GM23248 (cell line): ENCODE measurements at regions not wholly inside any gene's neighbourhood (a gene's known extent, or its start where the extent isn't known, plus 50 kb on each side); places are given as distances from the start of the nearest gene placed in this dataset.

Experiments used
- DNase-seq: peaks from one replicate; pipeline ENCODE4 v3.0.0-alpha.2; 2015
- H2AFZ ChIP-seq: fragments of 200-600 bp; sonication (generic); 2 replicates; pipeline ENCODE4 v1.6.1; 2016; ENCODE audit warnings: antibody characterized with exemption
- H3F3A ChIP-seq: fragments of 200-600 bp; sonication (generic); 2 replicates; pipeline ENCODE4 v1.6.1; 2016; ENCODE audit warnings: mild to moderate bottlenecking, antibody characterized with exemption, mixed run types; ENCODE audit not compliant: insufficient read depth
- H3K27ac ChIP-seq: fragments of 200-600 bp; sonication (generic); 2 replicates; pipeline ENCODE4 v1.5.1; 2016; ENCODE audit warnings: mild to moderate bottlenecking
- H3K27me3 ChIP-seq: fragments of 200-600 bp; sonication (generic); replicated peaks from 2 replicates; pipeline ENCODE4 v1.6.1; 2016; ENCODE audit warnings: mild to moderate bottlenecking; ENCODE audit not compliant: insufficient read depth
- H3K36me3 ChIP-seq: fragments of 200-600 bp; sonication (generic); 2 replicates; pipeline ENCODE4 v1.6.1; 2016; ENCODE audit warnings: low read depth, mild to moderate bottlenecking
- H3K4me1 ChIP-seq: fragments of 200-600 bp; sonication (generic); 2 replicates; pipeline ENCODE4 v1.6.1; 2016; ENCODE audit warnings: mild to moderate bottlenecking; ENCODE audit not compliant: insufficient read depth
- H3K4me2 ChIP-seq: fragments of 200-600 bp; sonication (generic); one replicate; pipeline ENCODE4 v1.6.1; 2016; ENCODE audit warnings: mild to moderate bottlenecking; ENCODE audit not compliant: unreplicated experiment
- H3K4me3 ChIP-seq: fragments of 200-600 bp; sonication (generic); 2 replicates; pipeline ENCODE4 v1.5.1; 2016; ENCODE audit warnings: mild to moderate bottlenecking
- H3K79me2 ChIP-seq: fragments of 200-600 bp; sonication (generic); 2 replicates; pipeline ENCODE4 v1.6.1; 2016; ENCODE audit warnings: mild to moderate bottlenecking; ENCODE audit not compliant: insufficient read depth
- H3K9ac ChIP-seq: fragments of 200-600 bp; sonication (generic); 2 replicates; pipeline ENCODE4 v1.6.1; 2016; ENCODE audit warnings: mild to moderate bottlenecking
- H3K9me2 ChIP-seq: fragments of 200-600 bp; sonication (generic); 2 replicates; pipeline ENCODE4 v1.6.1; 2016; ENCODE audit warnings: mixed run types, mild to moderate bottlenecking, moderate library complexity; ENCODE audit not compliant: insufficient read depth
- H3K9me3 ChIP-seq: fragments of 200-600 bp; sonication (generic); one replicate; pipeline ENCODE4 v1.6.1; 2017; ENCODE audit warnings: low read depth
- H4K20me1 ChIP-seq: fragments of 200-600 bp; sonication (generic); 2 replicates; pipeline ENCODE4 v1.6.0; 2016; ENCODE audit not compliant: insufficient read depth
- EZH2 ChIP-seq: fragments of 200-600 bp; sonication (generic); IDR thresholded peaks from 2 replicates; pipeline ENCODE4 v1.6.1; 2018; ENCODE audit warnings: antibody characterized with exemption, mild to moderate bottlenecking; ENCODE audit not compliant: insufficient read depth, poor library complexity, severe bottlenecking
- EZH2phosphoT487 ChIP-seq: fragments of 200-600 bp; sonication (generic); IDR thresholded peaks from 2 replicates; pipeline ENCODE4 v1.6.1; 2018; ENCODE audit warnings: antibody characterized with exemption, moderate library complexity, mild to moderate bottlenecking, low read depth; ENCODE audit not compliant: insufficient read depth
- WGBS, 2 experiments: methylation state at CpG; one replicate each; pipeline ENCODE4 v1.1.6; 2015 to 2017; ENCODE audit warnings: low lambda C conversion rate in 2 of 2, low coverage in 1 of 2; ENCODE audit errors: missing lambda C conversion rate in 2 of 2; 5-methylcytosine and 5-hydroxymethylcytosine counted together
- in situ Hi-C: fragments of 300-500 bp; cut with MboI; formaldehyde crosslinking; loops from 2 replicates; pipeline ENCODE4 v1.15.0; 2020

DNA sequence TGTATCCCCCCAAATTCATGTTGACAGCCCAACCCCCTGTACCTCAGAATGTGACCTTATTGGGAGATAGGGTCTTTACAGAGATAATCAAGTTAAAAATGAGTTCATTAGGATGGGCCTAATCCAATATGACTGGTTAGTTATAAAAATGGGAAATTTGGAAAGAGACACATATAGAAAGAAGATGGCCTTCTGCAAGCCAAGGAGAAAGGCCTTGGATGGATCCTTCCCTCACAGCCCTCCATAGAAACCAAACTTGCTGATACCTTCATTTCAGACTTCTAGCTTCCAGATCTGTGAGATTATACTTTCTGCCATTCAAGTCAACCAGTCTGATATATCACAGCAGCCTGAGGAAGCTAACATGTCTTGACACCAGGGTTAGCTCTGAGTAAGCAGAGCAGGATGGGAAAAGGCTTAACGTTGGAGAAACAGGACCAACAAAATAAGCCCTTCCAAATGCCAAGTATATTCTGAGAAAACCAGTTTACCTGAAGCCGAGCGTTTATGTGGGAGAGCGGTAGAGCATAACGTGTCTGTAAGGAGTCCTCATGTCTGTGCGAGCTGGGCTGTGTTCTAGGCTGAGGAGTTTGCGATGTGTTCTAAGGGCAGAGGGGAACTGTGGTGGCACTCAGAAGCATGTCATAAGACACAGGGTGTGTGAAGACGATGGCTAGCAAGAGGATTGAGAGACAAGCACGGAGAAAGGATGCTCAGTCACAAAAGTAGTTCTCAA lies 206.1 kb downstream of the PIK3R1 start:
- Histone ChIP-seq H3K79me2 (no peaks in the 10 kb centered on the region), H3K4me3 (no peak overlapping the region), H4K20me1 (no peaks in the 10 kb centered on the region), H3K4me2 (no peak overlapping the region), H3F3A (peaks cover 21% of the 10 kb centered on the region), H3K4me1 (peaks cover 54% of the 10 kb centered on the region), H3K9me2 (no peaks in the 10 kb centered on the region), H3K9me3 (no peaks in the 10 kb centered on the region), H3K27me3 (no peaks in the 10 kb centered on the region), H3K27ac (no peak overlapping the region), H3K36me3 (no peaks in the 10 kb centered on the region), H2AFZ (no peak overlapping the region), H3K9ac (no peak overlapping the region)
- no peak for DNase-seq
- TF ChIP-seq EZH2 (no peak), EZH2phosphoT487 (no peak)
- in situ Hi-C loops: no loop called here
- WGBS, 2 experiments: 91 to 92% methylated on average over 9 of the region's 9 CpGs

DNA sequence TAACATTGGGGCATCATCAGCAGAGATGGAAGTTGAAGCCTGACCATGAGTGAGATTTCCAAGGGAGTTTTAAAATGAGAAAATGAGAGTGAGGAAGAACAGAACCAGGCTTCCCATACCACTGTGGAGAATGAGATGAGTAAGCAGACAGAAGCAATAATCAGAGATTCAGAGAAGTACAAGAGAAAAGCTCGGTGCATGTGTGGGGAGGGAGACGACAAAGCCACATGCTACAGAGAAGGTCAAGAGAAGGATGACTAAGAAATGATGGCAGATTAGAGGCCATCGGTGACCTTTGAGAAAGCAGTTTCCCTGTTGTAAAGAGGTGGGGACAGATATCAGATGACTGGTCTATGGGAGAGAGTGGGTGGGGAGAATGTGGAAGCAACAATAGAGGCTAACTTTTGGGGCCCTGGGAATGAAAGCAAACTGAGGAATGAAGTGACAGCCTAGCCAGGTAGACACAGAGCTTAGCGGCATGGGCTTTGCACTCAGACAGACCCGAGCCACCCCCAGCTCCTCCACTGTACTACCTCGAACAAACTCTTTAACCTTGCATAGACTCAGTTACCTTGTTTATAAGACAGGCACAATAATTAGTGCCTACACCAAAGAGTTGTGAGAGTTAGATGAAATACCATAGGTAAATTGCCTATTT lies 207.7 kb downstream of the PIK3R1 start:
- Histone ChIP-seq H3K4me2 (no peak overlapping the region), H3F3A (peaks cover 21% of the 10 kb centered on the region), H3K9ac (no peak overlapping the region), H3K27ac (no peak overlapping the region), H3K36me3 (no peaks in the 10 kb centered on the region), H3K9me3 (no peaks in the 10 kb centered on the region), H3K79me2 (no peaks in the 10 kb centered on the region), H3K9me2 (no peaks in the 10 kb centered on the region), H3K4me3 (no peak overlapping the region), H4K20me1 (no peaks in the 10 kb centered on the region), H3K27me3 (no peaks in the 10 kb centered on the region), H3K4me1 (peaks cover 48% of the 10 kb centered on the region), H2AFZ (peak overlapping the region; percentile 61; the same call in 1 of the 2 replicates)
- in situ Hi-C loops: no loop called here
- peak; percentile 44 for DNase-seq
- 59 to 61% methylated on average over 6 of the region's 6 CpGs for WGBS, 2 experiments
- TF ChIP-seq EZH2 (no peak), EZH2phosphoT487 (no peak)

DNA sequence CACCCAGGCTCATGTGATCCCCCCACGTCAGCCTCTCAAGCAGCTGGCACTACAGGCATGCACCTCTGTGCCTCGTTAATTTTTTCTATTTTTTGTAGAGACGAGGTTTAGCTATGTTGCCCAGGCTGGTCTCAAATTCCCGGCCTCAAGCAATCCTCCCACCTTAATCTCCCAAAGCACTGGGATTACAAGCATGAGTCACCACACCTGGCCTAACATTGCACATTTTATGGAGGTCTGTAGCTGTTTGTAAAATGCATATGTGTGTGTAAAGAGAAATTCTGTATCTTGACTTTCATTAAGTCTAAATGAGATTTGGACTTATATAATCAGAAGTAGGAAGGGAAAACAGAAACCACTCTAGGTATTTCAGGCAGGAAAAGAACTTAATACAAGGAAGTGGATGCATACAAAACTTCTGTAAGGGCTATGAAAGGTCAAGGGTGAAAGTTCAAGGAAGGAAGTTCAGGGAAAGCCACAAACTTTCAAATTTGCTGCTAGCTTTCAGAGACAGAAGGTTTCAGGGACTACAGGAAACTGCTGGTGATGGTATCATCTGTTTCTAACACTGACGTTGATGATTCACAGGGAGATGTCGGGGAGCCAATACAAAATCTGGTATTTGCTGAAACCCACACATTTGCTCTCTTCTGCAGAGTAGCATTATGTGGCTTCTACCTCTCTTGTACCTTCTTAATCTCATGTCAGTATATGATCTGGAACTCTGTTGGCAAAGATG lies 209.4 kb downstream of the PIK3R1 start:
- no peaks in the 10 kb centered on the region for H3K27me3 ChIP-seq
- no peaks in the 10 kb centered on the region for H3K9me2 ChIP-seq
- no peaks in the 10 kb centered on the region for H3K36me3 ChIP-seq
- H3K4me1 ChIP-seq: peaks cover 37% of the 10 kb centered on the region
- H4K20me1 ChIP-seq: no peaks in the 10 kb centered on the region
- 48 to 49% methylated on average over 6 of the region's 6 CpGs for WGBS, 2 experiments
- peak overlapping the region; percentile 35 for H3K4me2 ChIP-seq
- TF ChIP-seq EZH2: no peak
- TF ChIP-seq EZH2phosphoT487: no peak
- no peak overlapping the region for H3K4me3 ChIP-seq
- H3K9ac ChIP-seq: no peak overlapping the region
- in situ Hi-C loops: no loop called here
- H3F3A ChIP-seq: peaks cover 21% of the 10 kb centered on the region
- H3K79me2 ChIP-seq: no peaks in the 10 kb centered on the region
- peak overlapping the region; percentile 45; the same call in 1 of the 2 replicates for H2AFZ ChIP-seq
- peak; percentile 77 for DNase-seq
- H3K9me3 ChIP-seq: no peaks in the 10 kb centered on the region
- peak overlapping the region; percentile 30 for H3K27ac ChIP-seq

GRCh38 chr5:68426586-68426985 lies 211.0 kb downstream of the PIK3R1 start:
- H3K9ac ChIP-seq: no peak overlapping the region
- no peak for DNase-seq
- no peaks in the 10 kb centered on the region for H3K9me3 ChIP-seq
- no peaks in the 10 kb centered on the region for H3K79me2 ChIP-seq
- H2AFZ ChIP-seq: no peak overlapping the region
- 90 to 92% methylated on average over 4 of the region's 4 CpGs for WGBS, 2 experiments
- no peaks in the 10 kb centered on the region for H3K27me3 ChIP-seq
- in situ Hi-C loops: no loop called here
- H3K27ac ChIP-seq: no peak overlapping the region
- H3K9me2 ChIP-seq: no peaks in the 10 kb centered on the region
- no peaks in the 10 kb centered on the region for H3K36me3 ChIP-seq
- no peaks in the 10 kb centered on the region for H4K20me1 ChIP-seq
- H3K4me3 ChIP-seq: no peak overlapping the region
- TF ChIP-seq EZH2 (no peak), EZH2phosphoT487 (no peak)
- H3F3A ChIP-seq: peaks cover 21% of the 10 kb centered on the region
- peaks cover 37% of the 10 kb centered on the region for H3K4me1 ChIP-seq
- no peak overlapping the region for H3K4me2 ChIP-seq
